HG03520 (cell line): ENCODE measurements at regions not wholly inside any gene's neighbourhood (a gene's known extent, or its start where the extent isn't known, plus 50 kb on each side); places are given as distances from the start of the nearest gene placed in this dataset.

Experiments used
- ATAC-seq: cut with Tn5 transposase; IDR thresholded peaks from one replicate; pipeline ENCODE4 v1.9.1; 2021; ENCODE audit warnings: mild to moderate bottlenecking, moderate library complexity; ENCODE audit not compliant: unreplicated experiment

DNA sequence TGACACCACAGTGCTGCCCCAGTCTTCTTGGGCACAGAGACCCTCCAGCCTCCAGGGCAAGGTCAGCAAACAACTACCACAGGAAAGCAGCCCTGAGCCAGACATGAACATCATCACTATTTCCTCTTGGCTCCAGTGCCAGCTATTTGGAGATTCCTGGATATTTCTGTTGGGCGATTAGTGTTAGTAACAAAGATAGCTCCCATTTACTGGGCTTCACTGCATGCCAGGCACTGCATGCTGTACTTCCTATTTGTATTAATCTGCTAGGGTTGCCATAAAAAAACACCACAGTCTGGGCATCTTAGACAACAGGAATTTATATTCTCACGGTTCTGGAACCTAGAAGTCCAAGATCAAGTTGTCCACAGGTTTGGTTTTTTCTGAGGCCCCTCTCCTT is 255.1 kb upstream of the STT3B start:
- ATAC-seq = no peak

DNA sequence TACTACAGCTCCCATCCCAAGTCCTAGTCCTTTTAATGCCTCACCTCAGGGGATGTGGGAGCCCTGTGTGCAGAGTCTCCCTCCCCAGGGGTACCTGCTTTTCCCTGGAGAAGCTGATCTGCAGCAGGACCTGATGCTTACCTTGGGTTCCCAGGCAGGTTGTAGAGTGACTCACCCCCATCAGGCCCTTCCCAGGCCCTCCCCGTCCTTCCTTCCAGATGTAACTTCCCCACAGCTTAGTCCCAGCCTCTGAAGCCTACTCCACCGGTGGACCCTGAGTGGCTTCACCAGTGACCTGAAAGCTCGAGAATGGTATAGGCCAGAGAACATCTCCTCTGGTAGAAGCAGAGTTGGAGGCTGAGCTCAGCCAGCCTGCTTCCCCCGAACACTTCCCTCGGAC is 254.2 kb upstream of the STT3B start:
- ATAC-seq = no peak

DNA sequence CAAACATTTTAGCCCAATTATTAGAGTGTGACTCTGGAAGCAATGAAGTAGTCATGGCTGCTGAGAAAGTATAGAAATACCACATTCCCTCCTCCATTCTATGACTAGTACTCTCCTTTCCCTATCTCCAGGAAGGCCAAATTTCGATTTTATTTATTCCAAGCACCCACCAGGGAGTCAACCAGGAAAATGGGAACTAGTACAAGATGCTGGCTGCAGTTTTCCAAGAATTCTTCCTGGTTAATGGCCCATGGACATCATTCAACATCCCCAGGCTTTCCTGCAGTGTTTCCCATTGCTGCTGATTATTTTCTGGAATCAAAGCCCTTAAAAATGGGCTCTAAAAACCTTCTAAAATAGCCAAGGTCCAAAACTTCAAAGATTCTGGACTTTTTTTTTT is 247.9 kb upstream of the STT3B start:
- no peak for ATAC-seq

DNA sequence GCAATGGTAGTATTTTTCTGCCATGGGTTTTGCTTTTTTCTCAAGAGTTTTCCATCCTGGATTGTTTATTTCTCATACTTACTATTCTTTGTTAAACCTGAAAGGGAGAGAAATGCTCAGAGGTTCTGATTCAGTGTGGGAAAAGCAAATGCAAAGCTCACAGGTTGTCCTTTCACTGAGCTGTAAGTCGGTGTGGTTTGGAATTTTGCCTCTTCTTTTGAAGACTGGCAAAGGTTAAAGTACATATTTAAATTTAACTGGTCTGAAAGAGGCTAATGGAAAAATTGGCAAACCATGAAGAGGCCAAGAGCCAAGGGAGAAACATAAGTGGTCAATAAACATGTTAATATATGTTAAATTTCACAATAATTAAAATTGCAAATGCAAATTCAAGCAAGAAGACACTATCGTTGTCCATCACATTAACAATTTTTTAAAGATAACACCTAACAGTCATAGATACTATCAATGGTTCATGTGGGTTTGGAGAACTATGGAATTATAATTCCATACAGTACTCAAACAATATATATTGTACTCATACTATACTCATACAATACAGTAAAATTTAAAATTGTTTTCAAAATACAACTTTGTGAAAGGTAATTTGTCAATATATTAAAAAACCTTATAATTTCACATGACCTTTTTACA is 246.8 kb upstream of the STT3B start:
- no peak for ATAC-seq

DNA sequence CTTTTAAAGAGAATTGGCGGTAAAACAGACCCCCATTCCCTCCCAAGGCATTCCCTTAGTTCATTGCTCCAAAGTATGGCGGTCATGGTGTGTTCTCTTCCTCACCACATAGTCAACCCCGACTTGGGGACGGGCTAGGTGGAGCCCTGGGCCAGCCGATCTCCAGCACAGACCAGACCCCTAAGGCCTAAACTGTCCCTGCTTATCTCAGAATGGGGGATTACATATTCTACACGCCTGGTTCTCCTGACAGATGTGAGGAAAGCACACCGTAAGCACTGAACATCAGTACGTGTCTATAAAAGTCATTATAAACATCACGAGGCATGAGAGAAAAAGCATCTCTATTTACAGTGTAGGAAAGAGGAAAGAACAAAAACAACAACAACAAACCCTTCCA is 244.5 kb upstream of the STT3B start:
- no peak for ATAC-seq

DNA sequence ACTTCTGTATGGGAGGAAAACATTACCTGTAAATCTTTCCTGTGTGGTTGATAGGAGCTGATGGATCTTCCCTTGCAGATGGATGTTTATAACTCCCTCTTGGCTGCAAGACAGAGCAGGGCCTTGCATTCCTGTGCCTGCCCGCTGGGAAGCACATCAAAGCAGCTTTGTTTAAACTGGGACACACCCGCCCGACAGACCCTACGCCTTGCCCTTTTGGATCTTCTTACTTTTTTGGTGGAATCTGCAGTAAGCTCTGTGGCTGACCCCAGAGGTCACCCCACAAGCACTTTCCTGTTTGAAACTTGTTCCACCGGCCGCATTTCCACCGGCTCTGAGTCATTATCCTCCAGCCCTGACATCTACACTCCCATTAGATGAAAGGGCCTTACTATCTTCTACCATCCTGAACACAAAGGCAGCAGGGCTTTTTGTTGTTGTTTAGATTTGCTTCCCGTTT is 244.1 kb upstream of the STT3B start:
- no peak for ATAC-seq

DNA sequence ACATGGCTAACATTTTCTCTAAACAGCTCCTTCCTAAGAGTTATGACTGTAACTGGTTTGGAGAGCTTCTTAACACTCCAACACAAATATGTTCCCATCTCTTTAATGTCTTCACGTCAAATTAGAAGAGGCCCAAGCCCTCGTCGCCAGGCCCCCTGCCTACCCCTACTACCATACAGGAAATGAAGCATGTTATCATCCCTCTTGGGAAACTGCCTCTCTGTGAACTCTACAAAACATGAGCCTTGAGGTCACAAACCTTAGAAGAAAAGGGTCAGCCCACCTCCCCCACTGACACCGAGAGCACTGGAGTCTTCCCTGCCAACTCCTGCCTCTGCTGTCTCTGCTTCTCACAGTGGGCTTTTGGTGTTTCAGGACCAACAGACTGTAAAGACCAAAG is 243.1 kb upstream of the STT3B start:
- no peak for ATAC-seq

DNA sequence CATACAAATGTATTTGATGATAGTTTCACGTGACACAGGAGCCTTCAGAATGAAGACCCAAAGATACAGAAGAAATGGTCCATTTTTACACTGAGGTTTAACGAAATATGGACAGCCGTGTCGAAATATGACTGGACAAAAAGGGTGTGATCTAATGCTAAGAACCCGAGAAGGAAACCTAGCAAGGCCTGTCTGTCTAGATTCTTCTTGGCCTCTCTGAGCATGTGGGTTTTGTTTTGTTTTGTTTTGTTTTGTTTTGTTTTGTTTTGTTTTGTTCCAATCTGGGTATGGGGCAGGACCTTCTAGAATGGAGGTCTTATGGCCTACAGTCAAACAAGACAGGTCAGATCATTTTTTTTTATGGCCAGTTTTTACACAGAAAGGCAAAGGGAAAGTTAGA is 242.7 kb upstream of the STT3B start:
- ATAC-seq = no peak

DNA sequence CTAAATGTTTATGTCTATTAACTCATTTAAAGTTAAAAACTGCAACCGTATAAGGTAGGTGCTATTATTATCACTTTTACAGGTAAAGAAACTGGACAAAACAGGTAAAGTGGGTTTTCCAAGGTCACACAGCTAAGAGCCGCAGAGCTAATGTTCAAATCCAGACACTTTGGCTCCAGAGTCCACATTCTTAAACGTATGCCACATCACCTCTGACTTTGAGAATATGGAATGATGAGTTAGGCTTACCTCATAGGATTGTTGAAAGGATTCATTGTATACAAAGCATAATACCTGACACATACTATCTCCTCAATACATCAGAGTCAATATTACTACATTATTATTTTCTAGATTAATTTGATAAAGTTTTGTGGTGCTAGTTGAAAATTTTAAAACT is 240.9 kb upstream of the STT3B start:
- ATAC-seq = no peak

DNA sequence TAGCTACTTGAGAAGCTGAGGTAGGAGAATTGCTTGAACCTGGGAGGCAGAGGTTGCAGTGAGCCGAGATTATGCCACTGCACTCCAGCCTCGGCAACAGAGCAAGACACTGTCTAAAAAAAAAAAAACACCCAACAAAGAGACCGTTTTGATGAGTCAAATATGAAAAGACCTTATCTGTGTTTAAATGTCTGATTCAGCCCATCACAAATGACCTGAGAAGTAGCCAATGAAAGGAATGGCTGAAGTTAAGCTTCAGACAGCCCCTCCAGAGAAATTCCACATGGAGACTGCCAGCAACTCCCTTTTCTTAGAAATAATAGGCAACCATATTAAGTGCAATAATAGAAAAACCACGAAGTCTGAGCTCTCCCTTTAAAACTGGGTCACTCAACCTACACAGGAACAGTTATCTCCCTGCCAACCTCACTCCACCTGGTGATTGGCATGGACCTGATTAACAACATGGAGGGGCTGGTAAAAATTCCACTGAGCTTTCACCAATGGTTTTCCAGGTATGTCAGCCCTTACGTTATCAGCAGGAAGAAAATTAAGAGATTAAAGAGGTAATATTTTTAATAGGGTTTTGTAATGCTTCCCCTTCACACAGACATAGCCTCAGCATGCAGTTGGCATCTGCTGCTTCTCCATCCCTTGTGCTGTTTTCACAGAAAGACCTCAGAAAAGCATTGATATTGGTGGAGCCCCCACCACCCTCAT is 238.1 kb upstream of the STT3B start:
- no peak for ATAC-seq

DNA sequence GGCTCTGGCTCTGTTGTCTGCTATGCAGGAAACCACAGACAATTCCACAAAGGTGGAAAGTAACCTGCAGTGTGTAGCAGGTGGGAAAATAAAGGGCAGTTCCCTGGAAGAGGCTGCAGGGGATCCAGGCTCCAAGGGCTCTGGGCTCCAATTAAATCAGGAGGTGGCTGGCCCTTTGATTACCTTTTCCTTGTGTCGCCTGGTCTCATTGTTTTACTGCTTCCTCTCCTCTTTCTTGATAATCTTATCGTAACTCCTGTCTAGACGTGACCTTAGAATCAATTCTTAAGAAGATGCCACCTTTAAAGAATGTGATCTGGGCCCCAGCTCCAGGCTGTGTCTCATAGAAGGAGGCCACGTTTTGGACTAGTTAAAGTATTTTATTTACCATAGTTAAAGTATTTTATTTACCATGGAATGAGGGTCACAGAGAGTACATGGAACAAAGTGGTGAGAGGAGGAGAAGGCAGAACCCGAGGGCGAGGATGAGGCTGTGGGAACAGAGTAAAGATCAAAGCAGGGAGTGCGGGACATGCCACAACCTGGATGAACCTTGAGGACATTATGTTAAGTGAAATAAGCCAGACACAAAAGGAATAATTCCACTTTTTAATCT is 237.5 kb upstream of the STT3B start:
- no peak for ATAC-seq

DNA sequence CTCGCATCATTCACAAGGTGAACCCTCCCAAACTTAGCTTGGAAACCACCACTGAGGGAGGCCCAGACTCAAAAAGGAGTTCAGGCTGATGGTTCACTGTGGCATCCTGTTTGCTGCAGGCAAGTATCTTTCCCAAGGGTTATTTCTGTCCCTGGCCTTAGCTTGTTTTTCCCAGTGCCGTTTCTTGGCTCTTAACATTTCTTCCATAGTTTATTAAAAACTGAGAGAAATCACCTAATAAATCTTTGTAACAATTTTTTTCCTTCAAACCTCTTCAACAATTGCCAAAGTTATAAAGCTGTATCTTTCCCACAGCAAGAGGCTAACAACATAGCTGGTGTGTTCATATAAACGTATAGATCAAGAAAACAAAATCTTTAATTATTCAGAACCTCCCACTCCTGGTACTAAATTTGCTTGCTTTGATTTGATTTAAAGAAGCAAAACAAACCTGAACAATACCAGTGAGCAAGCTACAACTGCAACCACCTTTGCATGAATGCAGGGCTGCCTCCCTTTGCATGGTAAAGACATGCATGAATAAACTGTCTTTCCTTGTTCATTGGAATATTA is 234.9 kb upstream of the STT3B start:
- no peak for ATAC-seq

DNA sequence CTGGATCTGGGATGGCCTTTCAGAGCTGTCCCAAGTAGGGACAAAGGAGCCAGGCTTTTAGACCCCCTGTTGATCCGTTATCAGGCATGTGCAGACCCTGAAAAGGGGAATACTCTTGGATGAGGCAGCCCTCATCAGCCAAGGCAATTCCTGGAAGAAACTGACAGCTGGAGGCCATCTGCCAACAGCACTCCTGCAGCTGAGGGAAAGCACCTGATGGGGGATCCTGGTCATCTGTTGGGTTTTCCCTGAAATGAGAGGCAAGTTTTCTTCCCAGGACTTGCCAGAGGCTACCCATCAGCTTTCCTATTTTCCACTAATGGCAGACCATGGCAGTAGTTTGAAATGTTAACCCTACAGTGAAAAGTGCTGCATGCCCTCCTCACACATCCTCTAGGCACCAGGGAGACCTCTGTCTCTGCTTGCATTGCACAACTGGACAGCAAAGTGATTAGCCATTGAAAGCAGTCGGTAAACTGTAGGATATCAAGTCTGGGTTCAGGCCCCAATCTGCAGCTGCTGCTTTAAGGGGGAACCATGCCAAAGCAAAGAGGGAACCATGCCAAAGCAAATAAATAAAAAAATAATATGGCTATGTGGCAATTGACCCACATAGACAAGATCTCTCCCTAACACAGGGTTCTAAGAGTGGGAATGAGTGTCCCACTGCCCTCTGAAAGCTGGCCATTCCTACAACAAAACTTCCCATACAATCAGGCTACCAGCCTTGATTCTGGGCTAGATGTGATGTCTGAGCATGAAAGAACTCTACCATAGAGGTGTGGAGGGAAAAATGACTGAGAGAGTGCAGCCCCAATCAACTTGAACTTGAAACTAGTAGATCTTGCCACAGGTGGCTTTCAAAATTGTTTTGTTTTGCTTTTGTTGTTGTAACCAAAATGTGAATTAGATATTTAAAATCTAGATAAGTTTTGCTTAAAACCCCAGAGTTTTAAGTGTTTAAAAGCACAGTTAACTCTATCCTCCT is 232.0 kb upstream of the STT3B start:
- no peak for ATAC-seq

DNA sequence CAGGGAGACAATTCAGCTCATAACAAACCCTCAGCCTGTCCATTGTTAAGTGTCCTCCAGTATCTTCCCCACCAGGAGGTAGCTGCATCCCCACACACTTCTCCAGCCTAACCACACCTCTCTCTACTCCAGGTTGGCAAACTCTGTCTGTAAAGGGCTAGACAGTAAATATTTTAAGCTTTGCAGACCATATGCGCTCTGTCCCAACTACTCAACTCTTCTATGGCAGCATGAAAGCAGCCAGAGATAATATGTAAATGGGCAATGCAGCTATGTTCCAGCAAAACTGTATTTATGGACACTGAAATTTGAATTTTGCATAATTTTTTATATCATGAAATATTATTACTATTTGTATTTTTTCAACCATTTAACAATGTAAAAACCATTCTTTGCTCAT is 230.4 kb upstream of the STT3B start:
- no peak for ATAC-seq

DNA sequence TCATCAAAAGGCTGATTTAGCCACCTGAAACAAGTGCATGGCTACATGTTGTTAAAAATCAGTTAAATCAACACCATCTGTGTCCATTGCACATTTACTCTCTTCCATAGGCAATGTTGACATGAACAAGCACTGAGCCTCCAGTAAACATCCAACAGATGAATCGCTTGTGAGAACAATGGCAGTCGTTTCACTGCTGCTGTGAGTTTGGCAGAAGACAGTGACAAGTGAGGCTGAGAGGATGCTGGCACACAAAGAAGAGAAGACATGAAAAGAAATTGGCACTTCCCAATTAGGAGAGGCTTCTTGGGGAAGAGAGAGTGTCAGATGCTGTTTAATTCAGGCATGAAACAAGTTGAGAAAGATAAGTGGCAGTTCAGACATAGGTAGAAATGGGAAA is 227.4 kb upstream of the STT3B start:
- ATAC-seq = no peak

DNA sequence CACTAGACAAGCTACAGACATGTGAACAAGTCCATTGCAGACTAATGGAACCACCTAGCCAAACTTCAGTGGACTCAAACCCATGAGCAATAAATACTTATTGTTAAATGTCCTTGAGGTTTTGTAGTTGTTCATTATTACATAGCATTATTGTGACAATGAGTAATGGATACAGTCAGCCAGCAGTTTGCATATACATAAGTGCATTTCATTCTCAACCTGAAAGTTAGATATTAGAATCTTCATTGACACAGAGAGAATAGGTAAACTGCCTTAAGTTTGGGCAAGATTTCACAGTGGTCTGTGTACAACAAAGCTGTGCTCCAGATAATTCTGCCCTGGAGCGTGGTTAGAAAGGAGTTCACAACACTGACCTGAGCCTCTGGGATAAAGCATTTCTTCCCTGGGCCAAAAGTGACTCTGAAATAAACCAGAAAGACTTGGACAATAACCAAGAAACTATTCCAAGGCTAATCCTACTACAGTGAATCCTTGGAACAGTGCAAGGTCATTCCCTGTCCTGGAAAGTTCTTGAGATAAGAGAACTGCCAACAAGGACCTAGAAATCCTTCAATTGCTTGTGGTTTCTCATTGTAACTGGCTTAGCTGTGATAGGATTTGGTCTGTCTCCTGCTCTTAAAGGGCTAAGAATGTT is 225.5 kb upstream of the STT3B start:
- ATAC-seq = no peak

DNA sequence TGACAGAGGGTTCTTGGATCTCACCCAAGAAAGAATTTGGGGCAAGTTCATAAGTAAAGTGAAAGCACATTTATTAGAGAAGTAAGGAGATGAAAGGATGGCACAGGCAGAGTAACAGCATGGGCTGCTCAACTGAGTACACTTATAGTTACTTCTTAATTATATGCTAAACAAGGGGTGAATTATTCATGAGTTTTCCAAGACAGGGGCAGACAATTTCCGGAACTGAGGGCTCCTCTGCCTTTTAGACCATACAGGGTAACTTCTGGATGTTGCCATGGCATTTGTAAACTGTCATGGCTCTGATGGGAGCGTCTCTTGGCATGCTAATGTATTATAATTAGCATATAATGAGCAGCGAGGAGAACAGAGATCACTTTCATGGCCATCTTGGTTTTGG is 221.2 kb upstream of the STT3B start:
- ATAC-seq = no peak

DNA sequence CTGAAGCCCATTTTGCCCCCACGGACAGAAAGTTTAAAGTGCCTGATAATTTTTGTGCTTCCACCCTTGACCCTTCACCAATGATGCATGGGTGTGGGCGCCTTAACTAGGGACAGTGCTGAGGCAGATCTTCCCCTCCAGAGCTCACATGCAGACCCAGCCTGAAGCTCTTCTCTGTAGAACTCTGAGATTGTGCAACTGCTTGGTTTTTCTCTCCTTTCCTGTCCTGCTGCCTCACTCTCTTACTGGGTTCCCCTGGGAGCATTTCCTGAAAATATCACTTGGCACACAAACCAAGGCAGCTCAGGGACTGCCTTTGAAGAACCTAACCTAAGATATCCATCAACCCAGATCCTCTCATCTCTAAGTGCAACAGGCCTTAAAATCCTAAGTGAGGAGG is 220.3 kb upstream of the STT3B start:
- no peak for ATAC-seq

DNA sequence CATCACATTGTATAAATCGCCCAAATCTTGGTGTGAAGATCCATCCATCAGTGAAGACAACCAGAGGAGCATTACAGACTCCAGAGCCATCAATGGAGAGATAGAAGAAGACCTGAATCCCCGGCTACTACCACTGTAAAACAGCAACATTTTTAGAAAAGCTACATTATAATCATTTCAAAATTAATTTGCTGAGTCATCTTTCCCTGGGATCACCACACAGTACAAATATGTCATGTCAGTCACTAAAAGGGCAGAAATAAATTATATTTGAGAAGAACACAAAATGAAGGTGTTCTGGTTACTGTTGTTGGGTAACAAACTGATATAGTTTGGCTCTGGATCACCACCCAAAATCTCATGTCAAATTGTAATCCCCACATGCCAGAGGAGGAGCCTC is 218.5 kb upstream of the STT3B start:
- ATAC-seq = no peak

DNA sequence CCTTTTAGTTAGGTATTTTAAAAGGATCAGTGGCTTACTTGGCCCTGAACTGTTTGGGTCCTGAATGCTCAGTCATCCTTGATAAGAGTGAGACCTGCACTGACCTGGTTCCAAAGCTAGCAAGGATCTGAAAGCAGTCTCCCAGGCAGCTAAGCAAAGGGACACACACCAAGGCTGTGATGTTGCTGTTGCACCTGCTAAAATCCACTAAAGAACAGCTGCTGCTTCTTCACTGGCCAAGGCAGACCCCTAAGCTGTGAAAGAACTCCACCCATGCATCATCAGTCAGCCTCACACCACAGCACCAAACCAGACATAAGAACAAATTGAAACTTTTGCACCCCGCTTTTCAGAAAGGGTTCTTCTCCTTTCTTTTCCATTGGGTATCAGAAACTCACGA is 213.4 kb upstream of the STT3B start:
- no peak for ATAC-seq
